HG02938 (cell line): ENCODE measurements at regions not wholly inside any gene's neighbourhood (a gene's known extent, or its start where the extent isn't known, plus 50 kb on each side); places are given as distances from the start of the nearest gene placed in this dataset.

Source experiments
- ATAC-seq: cut with Tn5 transposase; IDR thresholded peaks from one replicate; pipeline ENCODE4 v1.9.1; 2021; ENCODE audit warnings: mild to moderate bottlenecking, moderate library complexity; ENCODE audit not compliant: unreplicated experiment

- no peak for ATAC-seq
Observed at GRCh38 chrX:148448686-148449085, 51.7 kb upstream of the AFF2 start.
